22Rv1 (cell line): ENCODE measurements at regions not wholly inside any gene's neighbourhood (a gene's known extent, or its start where the extent isn't known, plus 50 kb on each side); places are given as distances from the start of the nearest gene placed in this dataset.
"Not testable (repeated sequence)": the region's sequence is repeated elsewhere in the genome, so short reads cannot be mapped to it uniquely, and the experiment has no call there.

ENCODE experiments used
- CTCF ChIP-seq: fragments of 450-650 bp; IDR thresholded peaks from 2 replicates; pipeline ENCODE4 v1.5.1; 2017; ENCODE audit warnings: mild to moderate bottlenecking
- ZFX ChIP-seq: fragments of 450-650 bp; IDR thresholded peaks from 2 replicates; pipeline ENCODE4 v1.6.1; 2017; ENCODE audit warnings: antibody characterized with exemption, borderline replicate concordance

- not testable (repeated sequence) for TF ChIP-seq CTCF, ZFX
These were observed 120.5 kb downstream of the GOLGA6L22 start for GRCh38 chr15:22579213-22579612.
